GM12878 (cell line): ENCODE measurements at regions not wholly inside any gene's neighbourhood (a gene's known extent, or its start where the extent isn't known, plus 50 kb on each side); places are given as distances from the start of the nearest gene placed in this dataset.
A peak's percentile ranks its signal among the peaks of the same experiment; 100 is the strongest.
"Not testable (repeated sequence)": the region's sequence is repeated elsewhere in the genome, so short reads cannot be mapped to it uniquely, and the experiment has no call there.

Source experiments
- ATAC-seq: fragments of 200-7000 bp; cut with Tn5 transposase; 3 replicates; pipeline ENCODE4 v1.9.1; 2020; ENCODE audit warnings: mild to moderate bottlenecking, moderate library complexity
- BruUV-seq: library from RNA; stranded (reverse); fragments of 400-500 nt; replicated peaks from 2 replicates; lab custom pipeline; 2021; lab: Mats Ljungman, UMichigan
- CTCF ChIA-PET: fragments of 300-600 bp; sonication (Branson Sonifier 250); formaldehyde crosslinking; extraction: SDS; loops from one replicate; lab custom pipeline; 2021; ENCODE audit warnings: inconsistent platforms; lab: Yijun Ruan, JAX
- POLR2A ChIA-PET: fragments of 350-600 bp; formaldehyde crosslinking; extraction: SDS; loops from one replicate; lab custom pipeline; 2021; ENCODE audit warnings: inconsistent platforms; lab: Charles Lee
- RAD21 ChIA-PET: fragments of 300-600 bp; sonication (Branson Sonifier 250); formaldehyde crosslinking; loops from one replicate; lab custom pipeline; 2023; ENCODE audit warnings: antibody characterized with exemption; ENCODE audit not compliant: unreplicated experiment; lab: Charles Lee
- SMC1A ChIA-PET: fragments of 300-600 bp; sonication (Branson Sonifier 250); formaldehyde crosslinking; loops from one replicate; lab custom pipeline; 2023; ENCODE audit not compliant: unreplicated experiment, uncharacterized antibody; lab: Charles Lee
- DNase-seq: peaks from one replicate; pipeline ENCODE4 v3.0.0-alpha.2; 2011; ENCODE audit warnings: low read depth, low spot score
- FAIRE-seq: peaks from 3 replicates; lab custom pipeline; 2011; peaks lifted over from hg19 to GRCh38; lab: Jason Lieb, UNC
- H2AFZ ChIP-seq: 2 replicates; pipeline ENCODE4 v1.6.0; 2011; ENCODE audit warnings: low read depth, low read length, control low read depth; ENCODE audit not compliant: control insufficient read depth
- H3K27ac ChIP-seq: 2 replicates; pipeline ENCODE4 v1.5.1; 2011; ENCODE audit warnings: control low read depth; ENCODE audit not compliant: control insufficient read depth, insufficient read depth
- H3K27me3 ChIP-seq, 2 experiments: replicated peaks in 1 of 2; 2 replicates each; pipeline versions ENCODE4 v1.6.0 to v1.6.1; 2011; ENCODE audit warnings: low read length in 1 of 2; ENCODE audit not compliant: control insufficient read depth in 2 of 2, insufficient read depth in 2 of 2
- H3K36me3 ChIP-seq, 2 experiments: 2 replicates each; pipeline ENCODE4 v1.5.1; 2011; ENCODE audit warnings: low read length in 1 of 2; ENCODE audit not compliant: control insufficient read depth in 2 of 2, insufficient read depth in 2 of 2
- H3K4me1 ChIP-seq: 2 replicates; pipeline ENCODE4 v1.6.1; 2011; ENCODE audit warnings: mild to moderate bottlenecking, low read length, moderate library complexity, mixed read lengths; ENCODE audit not compliant: control insufficient read depth, insufficient read depth
- H3K4me2 ChIP-seq: 2 replicates; pipeline ENCODE4 v1.6.0; 2011; ENCODE audit warnings: control low read depth; ENCODE audit not compliant: control insufficient read depth, insufficient read depth
- H3K4me3 ChIP-seq: fragments of 200-600 bp; sonication (generic); 2 replicates; pipeline ENCODE4 v1.5.1; 2016
- H3K79me2 ChIP-seq: 2 replicates; pipeline ENCODE4 v1.6.0; 2011; ENCODE audit warnings: low read length; ENCODE audit not compliant: control insufficient read depth, insufficient read depth
- H3K9ac ChIP-seq: 2 replicates; pipeline ENCODE4 v1.8.0; 2011; ENCODE audit warnings: low read length, control low read depth, mixed read lengths; ENCODE audit not compliant: control insufficient read depth, insufficient read depth
- H3K9me3 ChIP-seq: replicated peaks from 3 replicates; pipeline ENCODE4 v1.5.1; 2011; ENCODE audit warnings: mild to moderate bottlenecking, low read length; ENCODE audit not compliant: control insufficient read depth, insufficient read depth
- H4K20me1 ChIP-seq: 2 replicates; pipeline ENCODE4 v1.6.0; 2011; ENCODE audit not compliant: control insufficient read depth, insufficient read depth
- WGBS: methylation state at CpG from one replicate; pipeline ENCODE4 v1.1.6; 2016; ENCODE audit warnings: low lambda C conversion rate; ENCODE audit not compliant: insufficient replicate concordance, insufficient coverage; ENCODE audit errors: missing lambda C conversion rate; 5-methylcytosine and 5-hydroxymethylcytosine counted together
- in situ Hi-C: fragments of 300-500 bp; cut with MboI; formaldehyde crosslinking; loops from 9 replicates; pipeline ENCODE4 v1.14.3; 2018; ENCODE audit warnings: mixed read lengths
- intact Hi-C: fragments of 100-400 bp; cut with micrococcal nuclease; formaldehyde crosslinking; loops from one replicate; pipeline ENCODE4 v1.14.2; 2022; ENCODE audit not compliant: unreplicated experiment

DNA sequence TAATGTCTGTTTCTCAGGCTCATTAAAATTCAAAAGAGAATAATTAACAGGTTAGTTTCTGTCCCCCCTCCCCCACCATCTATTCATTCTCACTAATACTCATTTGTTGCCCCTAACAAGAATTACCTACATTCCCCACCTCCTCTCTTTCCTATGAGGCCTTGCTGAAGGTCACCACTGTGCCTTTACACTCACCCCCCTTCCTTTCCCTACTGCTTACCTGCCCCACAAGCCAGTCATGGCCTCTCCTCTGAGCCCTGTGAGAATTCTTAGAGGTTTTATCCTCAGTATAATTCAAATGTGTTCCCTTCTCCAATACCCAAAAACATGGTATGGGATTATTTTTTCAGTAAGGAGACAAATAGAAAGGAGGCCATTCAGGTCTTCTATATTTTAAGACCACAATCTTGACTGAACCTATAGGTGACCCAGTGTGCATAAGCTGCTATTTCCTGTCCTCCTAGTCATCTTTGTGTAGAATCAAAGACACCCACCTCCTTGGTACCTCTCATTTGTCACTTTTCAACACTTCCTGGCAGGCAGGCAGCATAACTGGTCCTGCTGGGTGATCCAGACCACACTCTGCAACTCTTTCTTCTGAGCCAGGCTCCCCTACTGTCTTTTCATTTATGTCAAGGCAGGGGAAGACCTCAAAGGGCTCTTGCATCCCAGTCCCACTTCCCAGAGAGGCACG, 55.8 kb upstream of the PLGLB2 start:
- FAIRE-seq, H3K79me2 ChIP-seq, ATAC-seq, intact Hi-C loops, CTCF ChIA-PET, H3K27ac ChIP-seq, H3K27me3 ChIP-seq, H3K9me3 ChIP-seq, in situ Hi-C loops, SMC1A ChIA-PET, H3K36me3 ChIP-seq, H2AFZ ChIP-seq, H3K4me1 ChIP-seq, POLR2A ChIA-PET, H3K4me2 ChIP-seq, H3K9ac ChIP-seq, H4K20me1 ChIP-seq, H3K4me3 ChIP-seq, BruUV-seq, RAD21 ChIA-PET, DNase-seq: not testable (repeated sequence)
- WGBS, result 67% methylated on average over 1 of the region's 1 CpG

DNA sequence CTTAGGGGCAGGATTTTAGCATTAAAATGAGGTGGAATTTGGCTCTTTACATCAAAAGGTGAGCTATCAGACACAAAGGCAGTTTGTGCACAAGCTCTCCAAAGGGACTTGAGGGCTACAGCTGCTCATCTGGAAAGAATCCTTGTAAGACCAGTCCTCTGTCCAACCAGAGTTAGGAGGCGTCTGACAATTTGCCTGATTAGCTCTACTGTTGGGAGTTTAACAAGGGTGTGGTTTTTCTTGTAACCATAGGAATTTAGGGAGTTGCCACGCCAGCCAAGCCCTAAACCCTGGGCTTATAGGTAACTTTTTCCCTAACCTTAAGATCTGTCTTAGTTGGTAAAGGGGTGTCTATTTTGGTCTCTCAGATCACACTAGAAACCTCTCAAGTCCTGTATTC, 55.0 kb upstream of the PLGLB2 start:
- H3K4me2 ChIP-seq, ATAC-seq, H3K4me1 ChIP-seq, H3K27me3 ChIP-seq, CTCF ChIA-PET, POLR2A ChIA-PET, DNase-seq, RAD21 ChIA-PET, H4K20me1 ChIP-seq, BruUV-seq, H3K27ac ChIP-seq, intact Hi-C loops, SMC1A ChIA-PET, in situ Hi-C loops, H3K9me3 ChIP-seq, FAIRE-seq, H3K79me2 ChIP-seq, H3K36me3 ChIP-seq, H3K9ac ChIP-seq, H2AFZ ChIP-seq, H3K4me3 ChIP-seq: not testable (repeated sequence)
- 13% methylated on average over 1 of the region's 2 CpGs for WGBS

DNA sequence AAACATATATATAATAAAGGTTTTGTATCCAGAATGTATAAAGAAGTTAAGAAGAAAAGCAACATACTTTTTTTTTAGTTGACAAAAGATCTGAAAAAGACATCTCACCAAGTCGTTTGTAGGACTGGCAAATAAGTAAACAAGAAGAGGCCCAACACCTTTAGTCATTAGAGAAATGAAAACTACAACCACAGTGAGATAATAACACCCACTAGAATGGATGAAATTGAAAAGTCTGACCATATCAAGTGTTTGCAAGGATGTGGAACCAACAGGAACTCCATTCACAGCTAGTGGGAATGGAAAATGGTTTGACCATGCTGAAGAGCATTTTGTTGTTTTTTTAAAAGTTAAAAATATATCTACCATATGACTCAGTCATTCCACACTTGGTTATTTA, 54.0 kb upstream of the PLGLB2 start:
- CTCF ChIA-PET, H3K4me1 ChIP-seq, H3K4me3 ChIP-seq, SMC1A ChIA-PET, intact Hi-C loops, H3K27ac ChIP-seq, H3K9ac ChIP-seq, H3K4me2 ChIP-seq, FAIRE-seq, H3K79me2 ChIP-seq, H3K36me3 ChIP-seq, H3K27me3 ChIP-seq, RAD21 ChIA-PET, POLR2A ChIA-PET, H4K20me1 ChIP-seq, in situ Hi-C loops, H2AFZ ChIP-seq, BruUV-seq, DNase-seq, H3K9me3 ChIP-seq: not testable (repeated sequence)
- WGBS, result no CpG with 5 or more reads among the region's 1 CpG
- ATAC-seq, result peak; percentile 30

DNA sequence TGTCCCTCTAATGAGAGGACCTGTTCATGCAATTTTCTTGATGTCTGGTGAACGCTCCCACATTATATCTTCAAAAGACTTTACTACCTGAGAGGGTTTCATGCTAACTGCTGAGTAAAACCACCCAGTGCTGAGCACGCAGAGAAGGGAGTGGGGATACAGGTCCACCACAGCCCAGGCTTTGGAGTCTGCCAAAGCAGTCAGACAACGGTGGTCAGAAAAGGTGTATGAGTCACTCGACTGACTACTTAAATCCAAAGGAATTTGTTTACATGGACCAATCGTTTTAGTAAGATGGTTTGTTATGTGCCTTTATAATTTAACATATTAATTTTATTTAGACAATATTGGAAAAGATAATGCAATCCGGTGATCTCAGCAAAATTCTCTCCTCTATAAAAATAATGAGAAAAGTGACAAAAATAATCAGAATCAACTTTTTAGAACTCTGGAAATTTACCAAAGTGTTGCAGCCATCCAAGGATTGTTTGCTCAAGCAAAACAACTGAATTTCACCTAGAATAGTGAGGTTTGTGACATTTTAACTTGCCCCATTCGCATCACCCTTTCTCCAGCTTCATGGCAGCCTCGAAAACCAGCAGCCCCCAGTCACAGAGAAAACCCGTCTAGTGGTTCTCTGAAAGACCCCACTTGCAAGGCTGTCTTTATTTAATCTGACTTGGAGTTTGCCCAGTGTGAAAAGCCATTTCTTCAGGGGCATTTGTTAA, 52.1 kb upstream of the PLGLB2 start:
- WGBS, result 26% methylated on average over 8 of the region's 9 CpGs
- BruUV-seq, FAIRE-seq, H3K4me2 ChIP-seq, H3K27me3 ChIP-seq, in situ Hi-C loops, RAD21 ChIA-PET, intact Hi-C loops, H3K9me3 ChIP-seq, H3K79me2 ChIP-seq, POLR2A ChIA-PET, CTCF ChIA-PET, H3K27ac ChIP-seq, H3K36me3 ChIP-seq, SMC1A ChIA-PET, DNase-seq, H2AFZ ChIP-seq, H3K4me1 ChIP-seq, H3K9ac ChIP-seq, H4K20me1 ChIP-seq, ATAC-seq, H3K4me3 ChIP-seq: not testable (repeated sequence)
